HL-60 (cell line): ENCODE measurements at regions not wholly inside any gene's neighbourhood (a gene's known extent, or its start where the extent isn't known, plus 50 kb on each side); places are given as distances from the start of the nearest gene placed in this dataset.

Experiments
- CTCF ChIP-seq: IDR thresholded peaks from one replicate; pipeline ENCODE4 v1.5.1; 2011; ENCODE audit warnings: low read length, control low read depth, inconsistent platforms; ENCODE audit not compliant: insufficient read depth
- POLR2AphosphoS5 ChIP-seq: IDR thresholded peaks from 2 replicates; pipeline ENCODE4 v1.6.1; 2012; ENCODE audit warnings: low read depth

- TF ChIP-seq CTCF (no peak), POLR2AphosphoS5 (no peak)
Observed at GRCh38 chr3:159605776-159606175, 382.9 kb upstream of the IL12A start.
